Activated CD4-positive, alpha-beta T cell treated with anti-CD3 and anti-CD28 coated beads, Interleukin-2, amount 50 U/mL, for 24 hours (primary cell): ENCODE measurements at regions not wholly inside any gene's neighbourhood (a gene's known extent, or its start where the extent isn't known, plus 50 kb on each side); places are given as distances from the start of the nearest gene placed in this dataset.
"Not testable (repeated sequence)": the region's sequence is repeated elsewhere in the genome, so short reads cannot be mapped to it uniquely, and the experiment has no call there.

Experiments used
- DNase-seq, 2 donors: peaks; one replicate each; pipeline ENCODE4 v3.0.0-alpha.2; 2020; ENCODE audit warnings: low read depth in 1 of 2, low spot score in 1 of 2

GRCh38 chr2:215889240-215889969 is 123.9 kb downstream of the MREG start:
- not testable (repeated sequence) for DNase-seq

DNA sequence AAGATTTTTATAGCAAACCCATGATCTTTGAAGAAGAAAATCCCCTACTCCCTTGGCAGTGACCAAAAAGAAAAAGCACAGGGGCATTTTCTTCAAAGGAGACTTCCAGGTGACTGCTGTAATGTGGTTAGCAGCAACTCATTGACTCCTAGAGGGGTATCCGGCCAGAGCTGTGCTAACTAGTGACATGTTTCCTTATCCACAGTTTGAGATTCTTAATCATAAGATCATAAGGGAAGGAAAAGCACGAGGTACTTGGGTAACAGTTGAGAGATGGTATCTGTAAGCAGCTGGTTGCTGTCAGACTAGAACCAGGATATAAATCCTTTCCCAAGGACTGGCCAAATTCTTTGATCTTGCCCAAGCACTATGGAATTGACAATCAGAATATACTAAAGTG is 124.7 kb downstream of the MREG start:
- no peak for DNase-seq

- DNase-seq = no peak
These were observed 126.0 kb downstream of the MREG start for GRCh38 chr2:215887303-215887702.

GRCh38 chr2:215886022-215886421 is 127.3 kb downstream of the MREG start:
- no peak for DNase-seq

DNA sequence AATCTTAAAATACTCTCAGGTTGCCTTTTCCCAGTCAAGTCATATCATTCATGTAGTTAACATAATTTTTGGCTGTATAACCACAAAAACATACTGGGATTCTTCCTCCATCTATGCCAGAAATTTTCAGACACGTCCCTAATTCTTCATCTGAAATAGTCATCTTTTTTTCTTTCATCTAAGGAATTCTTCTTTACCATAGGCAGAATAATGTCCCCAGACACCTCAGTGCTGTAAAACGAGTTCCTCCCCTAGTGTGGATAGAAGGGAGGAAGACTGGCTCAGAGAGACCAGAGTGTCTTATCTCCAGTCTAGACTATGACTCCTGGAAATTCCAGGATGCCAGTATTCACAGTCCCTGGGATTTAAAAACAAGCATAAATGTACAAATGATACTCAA is 127.8 kb downstream of the MREG start:
- no peak for DNase-seq

GRCh38 chr2:215884451-215885087 is 128.8 kb downstream of the MREG start:
- DNase-seq = no peak

- DNase-seq = no peak
These were observed 129.6 kb downstream of the MREG start for GRCh38 chr2:215883799-215884198.

- no peak for DNase-seq
These were observed 130.7 kb downstream of the MREG start for GRCh38 chr2:215882689-215883088.

DNA sequence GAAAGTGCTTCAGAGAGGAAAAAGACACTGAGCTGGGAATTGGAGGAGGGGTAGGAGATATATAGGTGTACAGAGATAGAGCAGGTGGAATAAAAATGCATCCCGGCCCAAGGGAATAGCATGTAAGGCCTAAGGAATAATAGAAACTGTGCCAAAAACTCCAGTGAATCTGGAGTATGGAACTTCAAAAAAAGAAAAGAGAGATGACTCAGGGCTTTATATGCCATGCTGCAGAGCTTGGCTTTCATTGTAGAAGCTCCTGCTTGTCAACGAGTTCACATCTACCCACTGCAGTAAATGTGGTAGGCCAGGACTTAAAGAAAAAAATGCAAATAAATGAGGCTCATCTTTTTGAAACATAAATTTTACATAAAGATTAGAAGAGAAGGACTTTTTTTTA is 131.8 kb downstream of the MREG start:
- DNase-seq = no peak

GRCh38 chr2:215880970-215881369 is 132.4 kb downstream of the MREG start:
- DNase-seq = no peak

- no peak for DNase-seq
These were observed 133.1 kb downstream of the MREG start for GRCh38 chr2:215879977-215880940.

- DNase-seq = no peak
These were observed 134.0 kb downstream of the MREG start for GRCh38 chr2:215879331-215879730.

- DNase-seq = no peak
These were observed 134.8 kb downstream of the MREG start for GRCh38 chr2:215878476-215879063.

DNA sequence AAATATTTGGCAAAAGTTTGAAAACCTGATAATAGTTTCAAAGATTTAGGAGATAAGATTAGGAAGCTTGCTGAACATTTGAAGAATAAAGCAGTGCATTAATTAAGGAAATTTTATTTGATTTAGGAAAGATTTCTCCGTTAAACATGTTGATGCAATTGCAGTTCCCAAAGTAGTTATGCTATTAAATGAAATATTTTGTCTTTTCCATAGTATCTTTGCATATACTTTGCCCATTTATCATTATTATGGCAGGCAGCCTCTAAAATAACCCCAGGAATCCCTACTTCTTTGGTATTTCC is 136.5 kb downstream of the MREG start:
- DNase-seq = no peak

GRCh38 chr2:215876139-215876936 is 137.0 kb downstream of the MREG start:
- no peak for DNase-seq

DNA sequence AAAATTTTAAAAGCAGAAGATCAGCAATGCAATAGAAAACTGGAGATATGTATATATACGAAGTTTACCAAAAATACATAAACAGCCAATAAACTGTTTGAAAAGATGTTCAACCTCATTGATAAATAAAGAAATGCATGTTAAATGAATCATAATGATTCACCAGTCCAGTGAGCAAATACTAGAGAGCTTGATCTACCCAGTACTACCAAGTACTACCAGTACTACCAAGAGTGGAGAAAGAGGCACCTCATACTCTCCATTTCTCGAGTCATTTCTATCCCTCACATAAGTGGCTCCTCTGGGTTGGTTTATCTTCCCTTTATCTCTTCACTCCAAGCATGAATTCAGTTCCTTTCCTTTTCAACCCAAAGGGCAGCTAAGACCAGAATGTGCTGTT is 138.9 kb downstream of the MREG start:
- DNase-seq = no peak

DNA sequence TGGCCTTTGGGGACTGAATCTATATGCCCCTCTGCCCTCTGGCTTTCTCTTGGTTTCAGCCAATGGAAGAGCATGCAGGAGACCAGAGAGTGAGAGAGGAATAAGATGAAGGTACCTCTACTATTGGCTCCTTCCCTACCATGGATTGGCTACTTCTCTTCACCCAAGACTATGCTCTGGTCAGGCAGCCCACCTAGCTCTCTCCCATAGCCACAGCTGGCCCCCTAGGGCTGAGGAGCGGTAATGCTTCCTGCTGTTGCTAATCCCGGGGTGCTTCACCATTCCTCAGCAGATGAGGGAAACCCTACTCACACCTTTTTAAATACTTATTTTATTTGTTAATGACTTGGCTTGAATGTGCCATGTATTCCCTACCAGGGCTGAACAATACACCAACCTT is 142.4 kb downstream of the MREG start:
- DNase-seq = no peak

GRCh38 chr2:215870088-215870490 is 143.3 kb downstream of the MREG start:
- no peak for DNase-seq

DNA sequence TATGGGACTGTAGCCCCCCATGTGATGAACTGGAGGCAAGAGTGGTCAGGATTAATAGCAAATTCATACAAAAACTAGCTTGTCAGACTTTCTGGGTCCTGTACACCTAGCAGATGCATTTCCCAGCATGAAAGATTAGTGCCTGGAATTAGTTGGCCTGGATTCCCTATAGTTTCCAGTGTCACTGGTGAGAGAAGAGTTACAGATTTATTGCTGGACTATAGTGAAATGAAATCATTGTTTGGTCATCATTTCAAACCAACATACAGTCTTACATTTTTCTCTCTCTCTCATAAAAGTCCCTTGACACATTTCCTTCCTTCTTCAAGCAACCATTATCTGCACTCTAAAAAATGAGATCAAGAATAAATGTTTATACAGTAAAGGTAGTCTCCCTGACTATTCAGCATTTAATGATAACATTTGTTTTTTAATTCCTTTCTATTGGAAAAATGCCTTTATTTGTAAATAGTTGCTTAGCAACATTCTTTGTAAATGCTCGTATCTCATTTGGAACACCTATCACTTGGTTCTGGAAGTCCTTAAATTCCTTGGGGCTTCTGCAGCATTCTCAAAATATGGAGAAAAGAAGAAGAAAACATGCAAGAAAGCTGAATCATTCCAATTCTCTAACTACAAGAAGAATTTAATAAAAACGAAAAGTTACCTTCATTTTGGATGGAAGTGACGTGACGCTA is 144.4 kb downstream of the MREG start:
- DNase-seq = no peak

- no peak for DNase-seq
These were observed 146.7 kb downstream of the MREG start for GRCh38 chr2:215866606-215867005.
